Activated CD4-positive, alpha-beta T cell treated with anti-CD3 and anti-CD28 coated beads for 24 hours (primary cell): ENCODE measurements at regions not wholly inside any gene's neighbourhood (a gene's known extent, or its start where the extent isn't known, plus 50 kb on each side); places are given as distances from the start of the nearest gene placed in this dataset.

Experiments used
- DNase-seq, 2 donors: peaks; one replicate each; pipeline ENCODE4 v3.0.0-alpha.2; 2020; ENCODE audit warnings: low read depth in 2 of 2

DNA sequence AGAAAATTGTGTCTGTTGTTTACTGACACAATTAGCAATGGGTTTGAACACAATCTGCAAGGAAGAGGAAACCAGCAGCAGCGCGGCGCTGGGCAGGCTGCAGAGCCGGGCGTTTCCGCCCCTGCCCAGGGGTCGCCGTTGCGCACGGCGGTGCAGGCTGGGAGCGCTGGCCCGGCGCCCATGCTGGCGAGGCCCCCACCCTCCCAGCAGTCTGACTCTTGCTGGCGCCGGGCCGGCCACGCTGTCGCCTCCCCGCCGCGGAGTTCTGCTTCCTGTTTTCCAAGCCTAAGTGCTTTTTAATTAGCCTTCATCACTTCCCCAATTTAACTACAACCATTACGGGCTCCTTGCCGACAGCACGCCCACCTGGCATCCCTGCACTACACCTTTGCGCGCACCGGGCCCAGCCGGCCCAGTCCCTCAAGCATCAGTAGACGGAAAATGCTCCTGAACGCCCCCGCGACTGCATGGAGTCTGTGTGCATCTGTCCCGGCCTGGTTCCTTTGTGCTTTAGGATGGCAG lies 212.1 kb downstream of the GXYLT1 start:
- no peak for DNase-seq

- no peak for DNase-seq
Measured at GRCh38 chr12:41930866-41931437, 213.7 kb downstream of the GXYLT1 start.

GRCh38 chr12:41924111-41924510 lies 220.6 kb downstream of the GXYLT1 start:
- no peak for DNase-seq

DNA sequence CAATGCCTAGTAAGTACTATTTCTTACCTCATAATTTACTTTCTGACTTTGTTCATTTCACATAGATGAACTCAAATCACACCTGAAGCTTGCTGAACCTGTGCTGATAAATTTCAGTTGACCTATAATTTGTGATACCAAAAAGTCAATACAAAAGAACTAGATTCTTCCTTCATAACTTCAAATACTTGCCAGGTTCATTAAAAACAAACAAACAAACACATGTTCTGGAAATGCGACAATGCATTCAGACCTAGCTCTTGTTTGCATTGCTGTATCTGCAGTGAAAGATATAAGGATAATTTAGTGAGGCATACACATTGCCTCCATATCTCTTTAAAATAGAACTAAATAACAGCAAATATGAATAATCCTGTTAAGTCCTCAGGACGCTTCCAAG lies 221.3 kb downstream of the GXYLT1 start:
- no peak for DNase-seq

GRCh38 chr12:41920355-41920754 lies 224.3 kb downstream of the GXYLT1 start:
- no peak for DNase-seq

DNA sequence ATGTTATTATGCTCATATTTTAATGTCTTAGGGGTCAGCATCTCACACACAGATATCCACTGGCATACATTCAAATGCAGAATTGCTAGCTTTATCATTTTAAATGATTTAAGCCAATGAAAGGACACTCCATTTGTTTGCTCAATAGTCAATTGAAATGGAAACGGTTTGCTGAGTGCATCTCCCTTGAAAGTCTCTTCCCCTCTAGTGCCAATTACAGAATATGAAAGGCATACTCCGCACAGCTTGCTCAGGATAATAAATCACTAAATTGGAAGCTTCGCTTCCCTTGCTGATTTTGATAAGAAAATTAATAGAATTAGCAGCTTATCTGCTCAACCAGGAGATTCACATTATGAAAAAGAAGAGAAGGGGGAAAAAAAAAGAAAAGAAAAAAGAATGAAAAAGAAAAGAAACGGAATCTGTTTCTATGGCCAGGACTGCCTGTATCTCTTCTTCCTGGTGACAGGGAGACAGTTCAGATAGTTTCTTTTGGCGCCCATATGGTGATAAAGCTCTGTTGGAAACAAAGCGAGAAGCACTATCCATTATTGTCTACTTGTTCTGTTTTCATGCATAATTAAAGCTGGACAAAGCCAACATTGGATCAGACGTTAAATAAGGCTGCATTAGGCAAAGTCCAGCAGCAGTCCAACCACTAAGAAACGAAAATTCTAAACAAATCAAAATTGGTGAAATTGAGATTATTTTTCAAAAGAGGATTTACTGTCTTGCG lies 225.0 kb downstream of the GXYLT1 start:
- no peak for DNase-seq

DNA sequence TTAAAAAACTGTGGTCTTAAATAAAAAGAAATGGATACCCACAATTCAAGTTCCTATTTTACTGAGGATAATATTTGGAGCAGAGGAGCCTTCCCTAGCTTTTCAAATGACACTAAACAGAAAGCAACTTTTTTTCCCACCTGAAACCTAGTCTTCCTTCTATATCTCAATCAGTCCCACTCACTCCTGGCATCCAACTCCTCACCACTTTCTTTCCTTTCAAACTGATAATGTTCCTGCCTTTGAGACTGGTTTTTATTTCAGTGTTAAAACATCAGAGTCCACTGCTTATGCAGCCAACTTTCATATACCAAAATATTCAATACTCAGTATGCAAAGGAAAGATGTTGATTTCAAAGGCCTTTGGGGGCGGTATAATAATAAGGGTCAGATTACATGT lies 225.6 kb downstream of the GXYLT1 start:
- DNase-seq, result no peak

GRCh38 chr12:41917938-41918341 lies 226.7 kb downstream of the GXYLT1 start:
- no peak for DNase-seq

DNA sequence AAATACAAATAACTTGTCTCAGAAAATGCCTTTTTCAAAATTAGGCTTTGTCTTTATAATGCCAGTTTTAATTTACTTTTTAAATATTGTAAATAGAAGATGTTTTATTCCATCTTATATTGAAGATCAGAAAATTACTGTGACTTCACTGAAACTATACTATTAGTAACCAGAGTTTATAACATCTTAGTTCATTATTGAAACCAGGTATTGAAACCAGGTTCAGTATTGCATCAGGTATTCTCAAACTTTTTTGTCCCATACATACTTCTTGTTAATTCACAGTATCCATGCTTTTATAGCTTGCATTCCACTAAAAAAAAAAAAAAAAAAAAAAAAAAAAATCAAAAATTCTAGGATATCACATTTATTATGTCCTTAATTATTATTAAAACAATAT lies 227.5 kb downstream of the GXYLT1 start:
- no peak for DNase-seq

DNA sequence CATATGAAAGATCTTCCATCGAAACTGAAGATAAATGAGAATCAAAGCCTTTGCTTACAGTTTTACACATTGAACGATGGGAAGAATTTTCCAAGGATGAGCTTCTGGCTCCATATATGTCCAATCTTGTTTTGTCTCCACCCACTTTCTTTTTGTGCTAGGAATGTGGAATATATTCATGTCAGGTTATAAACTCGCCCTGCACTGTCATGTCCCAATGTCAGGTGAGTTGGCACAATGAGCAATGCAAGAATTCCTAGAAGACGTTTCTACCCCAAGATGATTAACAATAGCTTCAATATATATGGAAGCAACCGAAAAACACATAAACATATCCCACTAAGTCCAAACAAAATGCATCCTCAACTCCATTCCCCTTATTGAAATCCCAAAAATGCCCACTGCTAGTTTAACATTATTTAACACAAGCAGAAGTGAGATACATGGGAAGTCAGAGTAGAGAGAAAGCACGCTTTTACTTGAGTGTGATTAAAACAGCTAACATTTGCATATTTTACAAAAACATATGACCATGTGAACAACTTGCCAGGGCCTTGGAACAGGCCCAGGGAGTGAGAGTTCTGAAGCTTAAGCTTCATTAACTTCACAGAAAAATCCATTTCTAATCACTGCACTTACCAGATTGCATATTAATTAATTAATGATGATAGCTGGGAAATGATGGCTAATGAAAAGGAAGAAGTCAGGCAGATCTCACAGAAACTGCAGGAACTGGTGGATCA lies 233.9 kb downstream of the GXYLT1 start:
- no peak for DNase-seq

GRCh38 chr12:41908206-41908605 lies 236.5 kb downstream of the GXYLT1 start:
- DNase-seq, result no peak

GRCh38 chr12:41907550-41907949 lies 237.1 kb downstream of the GXYLT1 start:
- no peak for DNase-seq

DNA sequence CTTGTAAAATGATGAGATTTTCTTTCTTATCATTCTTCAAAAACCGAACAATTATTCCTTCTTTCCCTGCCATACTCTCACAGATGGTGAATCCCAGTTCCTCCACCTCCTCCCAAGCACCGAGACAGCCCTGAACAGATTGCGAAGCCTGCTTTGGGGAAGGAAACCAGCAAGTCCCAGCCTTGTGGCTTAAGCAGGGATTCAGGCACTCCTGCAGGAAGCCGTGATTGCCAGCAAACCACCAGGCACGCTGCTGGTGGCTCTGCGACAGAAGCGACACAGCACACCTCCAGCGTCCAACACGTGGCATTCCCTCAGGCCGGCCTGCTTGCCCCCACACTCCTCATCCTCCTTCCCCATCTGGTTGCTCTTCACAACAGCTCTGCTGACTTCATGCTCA lies 237.7 kb downstream of the GXYLT1 start:
- no peak for DNase-seq

DNA sequence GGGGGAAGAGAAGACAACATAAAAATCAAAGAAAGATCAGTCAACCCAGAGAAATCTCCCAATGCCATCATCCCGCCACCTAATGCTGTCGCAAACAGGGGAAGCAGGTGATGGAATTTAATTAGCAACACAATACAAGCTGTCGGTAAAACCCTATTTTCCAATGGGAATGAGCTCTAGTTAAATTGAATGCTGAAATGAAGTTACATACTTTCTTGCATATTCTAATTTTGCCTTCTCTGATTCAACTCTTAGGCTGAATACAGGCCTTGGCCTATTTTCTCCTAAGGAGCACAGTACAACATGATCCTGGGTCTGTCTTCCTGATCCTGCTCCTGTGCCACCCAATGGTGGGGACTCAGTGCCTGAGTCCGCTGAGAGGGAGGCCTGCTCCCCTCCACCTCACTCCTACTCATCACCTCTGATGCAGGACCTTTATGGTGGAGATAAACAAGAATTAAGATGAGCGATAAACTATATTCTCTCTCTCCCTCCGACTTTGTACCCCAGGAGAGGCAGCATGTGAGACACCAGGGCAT lies 238.8 kb downstream of the GXYLT1 start:
- DNase-seq, result no peak

DNA sequence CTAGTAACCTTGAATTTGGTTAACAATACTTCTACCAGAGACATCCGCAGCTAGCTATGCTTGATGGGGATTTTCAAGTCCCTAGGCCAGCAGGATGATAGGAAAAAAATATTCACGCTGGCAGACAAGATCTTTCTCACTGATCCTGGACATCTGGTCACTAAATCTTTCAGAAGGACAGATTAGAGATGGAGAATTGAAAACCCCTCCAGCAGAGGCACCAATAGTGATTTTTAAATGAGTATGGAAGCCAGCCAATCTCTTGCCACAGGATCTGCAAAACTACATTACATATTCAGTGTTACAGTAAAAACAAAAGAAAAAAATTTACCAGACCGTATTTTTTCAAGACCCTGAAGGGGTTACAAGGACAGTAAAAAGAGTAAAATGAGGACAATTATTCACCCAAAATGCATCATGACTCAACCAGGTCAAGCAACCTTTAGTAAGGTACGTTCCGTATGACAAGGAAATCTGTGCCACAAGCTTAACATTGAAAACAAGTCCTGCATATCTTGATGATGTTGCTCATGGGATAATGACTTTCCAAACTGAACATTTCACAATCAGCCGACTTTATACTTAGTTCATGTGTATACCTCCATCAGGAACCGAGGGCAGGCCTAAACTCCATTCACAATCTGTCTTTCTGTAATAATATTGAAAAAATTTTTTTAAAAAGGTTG lies 239.5 kb downstream of the GXYLT1 start:
- no peak for DNase-seq

GRCh38 chr12:41904041-41904440 lies 240.6 kb downstream of the GXYLT1 start:
- DNase-seq, result no peak

GRCh38 chr12:41903014-41903708 lies 241.5 kb downstream of the GXYLT1 start:
- no peak for DNase-seq

DNA sequence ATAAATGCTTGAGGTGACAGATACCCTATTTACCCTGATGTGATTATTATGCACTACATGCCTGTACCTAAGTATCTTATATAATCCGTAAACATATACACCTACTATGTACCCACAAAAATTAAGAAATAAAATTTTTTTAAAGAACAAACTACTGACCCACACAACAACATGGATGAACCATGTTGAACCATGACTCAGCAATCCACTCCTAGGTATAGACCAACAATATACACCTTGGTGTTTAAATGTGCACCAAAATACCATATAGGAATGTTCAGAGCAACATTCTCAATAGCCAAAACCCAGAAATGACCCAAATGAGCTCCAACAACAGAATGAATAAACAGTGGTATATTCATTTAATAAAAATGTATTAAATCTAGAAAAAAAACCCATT lies 245.1 kb downstream of the GXYLT1 start:
- DNase-seq, result no peak

DNA sequence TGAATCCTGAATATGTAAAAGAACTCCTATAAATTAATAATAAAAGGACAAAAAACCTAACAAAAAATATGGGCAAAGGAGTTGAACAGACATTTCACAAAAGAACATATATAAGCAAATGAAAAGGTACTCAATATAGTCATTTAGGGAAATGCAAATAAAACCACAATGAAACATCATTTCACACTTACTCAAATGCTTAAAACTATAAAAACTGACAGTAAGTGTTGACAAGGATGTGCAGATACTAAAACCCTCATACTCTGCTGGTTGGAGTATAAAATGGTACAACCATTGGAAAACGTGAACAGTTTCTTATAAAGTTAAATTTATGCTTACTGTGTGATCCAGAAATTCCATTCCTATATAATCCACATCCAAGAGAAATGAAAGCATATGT lies 247.1 kb downstream of the GXYLT1 start:
- no peak for DNase-seq

DNA sequence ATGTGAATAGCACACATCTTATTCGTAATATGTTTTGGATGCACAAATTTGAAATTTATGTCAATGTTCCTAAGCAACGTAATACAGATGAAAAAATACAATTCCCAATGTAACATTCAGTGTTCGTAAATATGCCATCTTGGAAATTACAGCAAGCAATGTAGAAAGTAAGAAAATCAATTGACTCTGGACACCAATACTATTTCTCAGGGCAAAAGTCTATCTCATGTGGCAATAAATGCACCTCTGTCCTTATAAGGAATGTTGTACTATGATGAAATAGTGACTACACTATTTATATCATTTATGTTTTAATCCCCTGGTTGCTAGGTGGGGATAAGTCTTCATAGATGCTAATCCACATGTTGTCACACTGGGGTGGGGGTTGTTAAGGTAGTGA lies 251.2 kb downstream of the GXYLT1 start:
- DNase-seq, result no peak

DNA sequence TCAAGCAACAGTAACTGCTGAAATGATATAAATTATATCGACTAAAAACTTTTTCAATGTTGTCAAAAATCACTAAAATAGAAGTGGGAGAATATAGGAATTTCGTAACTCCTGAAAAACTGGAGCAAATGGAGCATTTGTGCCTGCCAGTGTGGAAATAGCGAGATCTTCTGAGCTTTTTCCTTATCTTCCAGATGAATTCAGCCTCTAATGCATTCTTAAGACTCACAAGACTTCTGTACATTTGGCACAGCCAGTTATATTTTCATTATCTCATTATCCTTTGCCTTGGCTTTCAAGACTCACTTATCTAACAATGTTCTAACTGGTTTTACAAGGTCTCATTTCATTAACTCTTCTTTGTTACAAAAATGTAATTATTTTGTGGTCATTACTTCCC lies 252.4 kb downstream of the GXYLT1 start:
- DNase-seq, result no peak
